NCI-H1092 treated with DMSO at 0.1 percent for 48 hours (cell line): ENCODE measurements at regions not wholly inside any gene's neighbourhood (a gene's known extent, or its start where the extent isn't known, plus 50 kb on each side); places are given as distances from the start of the nearest gene placed in this dataset.

Source experiments
- DNase-seq: peaks from one replicate; lab custom pipeline; 2025; lab: John Stamatoyannopoulos, UW

- DNase-seq, result no peak
Observed at GRCh38 chr22:27008454-27008853, 351.1 kb downstream of the MIAT start.

GRCh38 chr22:27011133-27011532, 353.7 kb downstream of the MIAT start:
- no peak for DNase-seq

- DNase-seq, result no peak
Observed at GRCh38 chr22:27011717-27012116, 354.3 kb downstream of the MIAT start.

- no peak for DNase-seq
Observed at GRCh38 chr22:27019827-27020226, 362.4 kb downstream of the MIAT start.

- DNase-seq, result no peak
Observed at GRCh38 chr22:27022274-27022895, 365.0 kb downstream of the MIAT start.

GRCh38 chr22:27022896-27023361, 365.5 kb downstream of the MIAT start:
- no peak for DNase-seq

GRCh38 chr22:27023591-27023990, 366.2 kb downstream of the MIAT start:
- DNase-seq, result no peak

GRCh38 chr22:27024982-27025381, 367.6 kb downstream of the MIAT start:
- no peak for DNase-seq

- no peak for DNase-seq
Observed at GRCh38 chr22:27028093-27028492, 370.7 kb downstream of the MIAT start.

GRCh38 chr22:27029584-27030130, 372.3 kb downstream of the MIAT start:
- no peak for DNase-seq

- DNase-seq, result peak; percentile 78
Observed at GRCh38 chr22:27032091-27032761, 374.8 kb downstream of the MIAT start.

- DNase-seq, result no peak
Observed at GRCh38 chr22:27041745-27042310, 384.4 kb downstream of the MIAT start.

- DNase-seq, result no peak
Observed at GRCh38 chr22:27043262-27043661, 385.9 kb downstream of the MIAT start.

- DNase-seq, result no peak
Observed at GRCh38 chr22:27045103-27045947, 387.9 kb downstream of the MIAT start.

GRCh38 chr22:27046086-27046485, 388.7 kb downstream of the MIAT start:
- DNase-seq, result peak; percentile 8

GRCh38 chr22:27046603-27047002, 389.2 kb downstream of the MIAT start:
- no peak for DNase-seq

GRCh38 chr22:27050771-27051170, 393.4 kb downstream of the MIAT start:
- DNase-seq, result no peak

- no peak for DNase-seq
Observed at GRCh38 chr22:27051407-27051806, 394.0 kb downstream of the MIAT start.

GRCh38 chr22:27057717-27058116, 400.3 kb downstream of the MIAT start:
- no peak for DNase-seq

GRCh38 chr22:27060190-27060589, 402.8 kb downstream of the MIAT start:
- DNase-seq, result no peak

GRCh38 chr22:27062910-27063309, 405.5 kb downstream of the MIAT start:
- no peak for DNase-seq

GRCh38 chr22:27063406-27063805, 406.0 kb downstream of the MIAT start:
- no peak for DNase-seq
